HepG2 (cell line): ENCODE measurements at regions not wholly inside any gene's neighbourhood (a gene's known extent, or its start where the extent isn't known, plus 50 kb on each side); places are given as distances from the start of the nearest gene placed in this dataset.

ENCODE experiments used
- PLRG1 ChIP-seq: fragments of 450-650 bp; conservative IDR thresholded peaks from 2 replicates; pipeline ENCODE4 v1.6.1; 2016
- ZKSCAN1 ChIP-seq: fragments of 150-350 bp; IDR thresholded peaks from 2 replicates; pipeline ENCODE4 v1.6.1; 2014; ENCODE audit warnings: low read length
- TF ChIP-seq, protein P1 (sequence below): sonication (generic); formaldehyde crosslinking; IDR thresholded peaks from 2 replicates; pipeline ENCODE4 v1.5.0; 2020; ENCODE audit warnings: mild to moderate bottlenecking, missing genetic modification reagents, moderate library complexity

- TF ChIP-seq, protein P1, sequence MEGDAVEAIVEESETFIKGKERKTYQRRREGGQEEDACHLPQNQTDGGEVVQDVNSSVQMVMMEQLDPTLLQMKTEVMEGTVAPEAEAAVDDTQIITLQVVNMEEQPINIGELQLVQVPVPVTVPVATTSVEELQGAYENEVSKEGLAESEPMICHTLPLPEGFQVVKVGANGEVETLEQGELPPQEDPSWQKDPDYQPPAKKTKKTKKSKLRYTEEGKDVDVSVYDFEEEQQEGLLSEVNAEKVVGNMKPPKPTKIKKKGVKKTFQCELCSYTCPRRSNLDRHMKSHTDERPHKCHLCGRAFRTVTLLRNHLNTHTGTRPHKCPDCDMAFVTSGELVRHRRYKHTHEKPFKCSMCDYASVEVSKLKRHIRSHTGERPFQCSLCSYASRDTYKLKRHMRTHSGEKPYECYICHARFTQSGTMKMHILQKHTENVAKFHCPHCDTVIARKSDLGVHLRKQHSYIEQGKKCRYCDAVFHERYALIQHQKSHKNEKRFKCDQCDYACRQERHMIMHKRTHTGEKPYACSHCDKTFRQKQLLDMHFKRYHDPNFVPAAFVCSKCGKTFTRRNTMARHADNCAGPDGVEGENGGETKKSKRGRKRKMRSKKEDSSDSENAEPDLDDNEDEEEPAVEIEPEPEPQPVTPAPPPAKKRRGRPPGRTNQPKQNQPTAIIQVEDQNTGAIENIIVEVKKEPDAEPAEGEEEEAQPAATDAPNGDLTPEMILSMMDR (CRISPR knock-in tag): no peak
- TF ChIP-seq ZKSCAN1: no peak
- no peak for TF ChIP-seq PLRG1
Measured at GRCh38 chr13:89786531-89786930, 1561.0 kb upstream of the MIR17HG start.
